ENCODE measurements at regions not wholly inside any gene's neighbourhood (a gene's known extent, or its start where the extent isn't known, plus 50 kb on each side); places are given as distances from the start of the nearest gene placed in this dataset.
A peak's percentile ranks its signal among the peaks of the same experiment; 100 is the strongest.

DNA sequence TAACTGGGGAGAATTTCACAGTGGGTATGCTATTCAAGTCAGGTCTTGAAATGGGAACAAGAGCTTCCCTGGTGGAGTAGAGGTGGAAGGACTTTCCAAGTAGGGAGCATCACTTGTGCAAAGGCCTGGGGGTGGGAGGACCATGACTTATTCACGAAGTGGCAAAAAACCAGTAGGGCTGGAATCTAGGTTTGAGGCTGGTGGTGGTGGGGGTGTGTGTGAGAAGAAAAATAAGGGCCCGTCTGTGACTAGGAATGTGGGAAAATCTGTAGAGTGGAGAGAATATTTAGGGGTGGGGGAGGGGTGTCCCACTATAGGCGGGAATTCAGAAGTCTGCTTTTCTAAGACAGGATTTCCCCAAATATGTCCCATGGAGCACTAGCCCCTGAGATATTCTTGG lies 271.9 kb upstream of the TBL1XR1 start (continued):
- no peak for TF ChIP-seq ZNF423 (CRISPR knock-in tag; IDR thresholded peaks at IDR 0.05)
- TF ChIP-seq, protein P1, sequence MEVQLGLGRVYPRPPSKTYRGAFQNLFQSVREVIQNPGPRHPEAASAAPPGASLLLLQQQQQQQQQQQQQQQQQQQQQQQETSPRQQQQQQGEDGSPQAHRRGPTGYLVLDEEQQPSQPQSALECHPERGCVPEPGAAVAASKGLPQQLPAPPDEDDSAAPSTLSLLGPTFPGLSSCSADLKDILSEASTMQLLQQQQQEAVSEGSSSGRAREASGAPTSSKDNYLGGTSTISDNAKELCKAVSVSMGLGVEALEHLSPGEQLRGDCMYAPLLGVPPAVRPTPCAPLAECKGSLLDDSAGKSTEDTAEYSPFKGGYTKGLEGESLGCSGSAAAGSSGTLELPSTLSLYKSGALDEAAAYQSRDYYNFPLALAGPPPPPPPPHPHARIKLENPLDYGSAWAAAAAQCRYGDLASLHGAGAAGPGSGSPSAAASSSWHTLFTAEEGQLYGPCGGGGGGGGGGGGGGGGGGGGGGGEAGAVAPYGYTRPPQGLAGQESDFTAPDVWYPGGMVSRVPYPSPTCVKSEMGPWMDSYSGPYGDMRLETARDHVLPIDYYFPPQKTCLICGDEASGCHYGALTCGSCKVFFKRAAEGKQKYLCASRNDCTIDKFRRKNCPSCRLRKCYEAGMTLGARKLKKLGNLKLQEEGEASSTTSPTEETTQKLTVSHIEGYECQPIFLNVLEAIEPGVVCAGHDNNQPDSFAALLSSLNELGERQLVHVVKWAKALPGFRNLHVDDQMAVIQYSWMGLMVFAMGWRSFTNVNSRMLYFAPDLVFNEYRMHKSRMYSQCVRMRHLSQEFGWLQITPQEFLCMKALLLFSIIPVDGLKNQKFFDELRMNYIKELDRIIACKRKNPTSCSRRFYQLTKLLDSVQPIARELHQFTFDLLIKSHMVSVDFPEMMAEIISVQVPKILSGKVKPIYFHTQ (CRISPR knock-in tag; IDR thresholded peaks at IDR 0.05) = no peak
- no peak for TF ChIP-seq CREM (CRISPR knock-in tag; IDR thresholded peaks at IDR 0.05)

DNA sequence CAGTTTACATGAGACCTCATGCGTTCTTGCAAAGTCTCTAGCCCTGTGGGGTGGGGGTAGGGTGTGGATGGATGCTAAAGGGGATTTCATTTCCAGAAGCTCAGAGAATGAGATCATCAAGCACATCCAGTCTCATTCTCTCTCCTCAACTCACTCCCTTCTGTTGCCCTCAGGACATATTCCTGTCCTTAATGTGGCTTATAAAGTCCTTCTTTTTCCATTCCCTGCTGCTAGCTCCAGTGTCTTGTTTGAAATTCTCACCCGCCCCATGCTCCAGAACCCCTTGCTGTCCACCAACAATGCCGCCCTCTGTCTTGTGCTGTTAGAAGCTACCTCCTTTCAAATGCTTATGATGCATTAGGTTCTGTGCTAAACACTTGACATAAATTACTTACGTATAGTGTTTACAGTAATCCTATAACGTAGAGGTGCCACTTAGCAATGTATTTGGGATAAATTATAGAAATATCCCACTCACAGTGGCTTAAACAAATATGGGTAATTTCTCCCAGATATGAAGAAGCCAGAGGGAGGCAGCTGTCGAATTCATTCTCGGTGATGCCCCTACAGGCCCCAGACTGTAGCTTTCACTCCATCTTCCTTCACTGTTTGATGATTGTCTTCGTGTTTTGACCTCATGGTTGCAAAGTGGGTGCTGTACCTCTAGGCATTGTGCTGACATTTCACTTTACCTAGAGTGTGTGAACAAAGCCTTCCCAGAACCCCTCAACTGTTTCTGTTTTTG lies 273.1 kb upstream of the TBL1XR1 start:
- CTCF ChIA-PET = interaction anchor here (0.7 to 1.3 kb wide), 2 partner anchors 13 to 87 kb away, joined by 3 read pairs; no protein-coding TSS in a partner anchor

More for the DNA sequence above, 273.1 kb upstream of the TBL1XR1 start:
- DNase-seq (ENCODE audit: low spot score) = no peak
- POLR2A ChIA-PET = no interaction called here
- no peak overlapping the region for H3K27ac Mint-ChIP-seq
- H3K36me3 Mint-ChIP-seq = no peaks in the 10 kb centered on the region
- no peak for TF ChIP-seq TEAD1 (CRISPR knock-in tag; IDR thresholded peaks at IDR 0.05)
- no peak for TF ChIP-seq JUN (CRISPR knock-in tag; IDR thresholded peaks at IDR 0.05)
- TF ChIP-seq, protein P2, sequence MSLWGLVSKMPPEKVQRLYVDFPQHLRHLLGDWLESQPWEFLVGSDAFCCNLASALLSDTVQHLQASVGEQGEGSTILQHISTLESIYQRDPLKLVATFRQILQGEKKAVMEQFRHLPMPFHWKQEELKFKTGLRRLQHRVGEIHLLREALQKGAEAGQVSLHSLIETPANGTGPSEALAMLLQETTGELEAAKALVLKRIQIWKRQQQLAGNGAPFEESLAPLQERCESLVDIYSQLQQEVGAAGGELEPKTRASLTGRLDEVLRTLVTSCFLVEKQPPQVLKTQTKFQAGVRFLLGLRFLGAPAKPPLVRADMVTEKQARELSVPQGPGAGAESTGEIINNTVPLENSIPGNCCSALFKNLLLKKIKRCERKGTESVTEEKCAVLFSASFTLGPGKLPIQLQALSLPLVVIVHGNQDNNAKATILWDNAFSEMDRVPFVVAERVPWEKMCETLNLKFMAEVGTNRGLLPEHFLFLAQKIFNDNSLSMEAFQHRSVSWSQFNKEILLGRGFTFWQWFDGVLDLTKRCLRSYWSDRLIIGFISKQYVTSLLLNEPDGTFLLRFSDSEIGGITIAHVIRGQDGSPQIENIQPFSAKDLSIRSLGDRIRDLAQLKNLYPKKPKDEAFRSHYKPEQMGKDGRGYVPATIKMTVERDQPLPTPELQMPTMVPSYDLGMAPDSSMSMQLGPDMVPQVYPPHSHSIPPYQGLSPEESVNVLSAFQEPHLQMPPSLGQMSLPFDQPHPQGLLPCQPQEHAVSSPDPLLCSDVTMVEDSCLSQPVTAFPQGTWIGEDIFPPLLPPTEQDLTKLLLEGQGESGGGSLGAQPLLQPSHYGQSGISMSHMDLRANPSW (CRISPR knock-in tag; conservative IDR thresholded peaks at IDR 0.05; ENCODE audit: low read depth) = no peak
- TF ChIP-seq NFYB (CRISPR knock-in tag; conservative IDR thresholded peaks at IDR 0.05; ENCODE audit: low read depth) = no peak
- TF ChIP-seq, protein P3, sequence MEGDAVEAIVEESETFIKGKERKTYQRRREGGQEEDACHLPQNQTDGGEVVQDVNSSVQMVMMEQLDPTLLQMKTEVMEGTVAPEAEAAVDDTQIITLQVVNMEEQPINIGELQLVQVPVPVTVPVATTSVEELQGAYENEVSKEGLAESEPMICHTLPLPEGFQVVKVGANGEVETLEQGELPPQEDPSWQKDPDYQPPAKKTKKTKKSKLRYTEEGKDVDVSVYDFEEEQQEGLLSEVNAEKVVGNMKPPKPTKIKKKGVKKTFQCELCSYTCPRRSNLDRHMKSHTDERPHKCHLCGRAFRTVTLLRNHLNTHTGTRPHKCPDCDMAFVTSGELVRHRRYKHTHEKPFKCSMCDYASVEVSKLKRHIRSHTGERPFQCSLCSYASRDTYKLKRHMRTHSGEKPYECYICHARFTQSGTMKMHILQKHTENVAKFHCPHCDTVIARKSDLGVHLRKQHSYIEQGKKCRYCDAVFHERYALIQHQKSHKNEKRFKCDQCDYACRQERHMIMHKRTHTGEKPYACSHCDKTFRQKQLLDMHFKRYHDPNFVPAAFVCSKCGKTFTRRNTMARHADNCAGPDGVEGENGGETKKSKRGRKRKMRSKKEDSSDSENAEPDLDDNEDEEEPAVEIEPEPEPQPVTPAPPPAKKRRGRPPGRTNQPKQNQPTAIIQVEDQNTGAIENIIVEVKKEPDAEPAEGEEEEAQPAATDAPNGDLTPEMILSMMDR (IDR thresholded peaks at IDR 0.05) = no peak
- TF ChIP-seq NFATC4 (CRISPR knock-in tag; IDR thresholded peaks at IDR 0.05) = no peak
- TF ChIP-seq NR3C1 (CRISPR knock-in tag; conservative IDR thresholded peaks at IDR 0.05; ENCODE audit: low read depth) = no peak
- no peak for TF ChIP-seq IRF2 (CRISPR knock-in tag; IDR thresholded peaks at IDR 0.05; ENCODE audit: borderline replicate concordance, low read depth)
- TF ChIP-seq PRRX2 (CRISPR knock-in tag; IDR thresholded peaks at IDR 0.05) = no peak
- TF ChIP-seq FOXK1 (CRISPR knock-in tag; IDR thresholded peaks at IDR 0.05) = no peak
- TF ChIP-seq, protein P4, sequence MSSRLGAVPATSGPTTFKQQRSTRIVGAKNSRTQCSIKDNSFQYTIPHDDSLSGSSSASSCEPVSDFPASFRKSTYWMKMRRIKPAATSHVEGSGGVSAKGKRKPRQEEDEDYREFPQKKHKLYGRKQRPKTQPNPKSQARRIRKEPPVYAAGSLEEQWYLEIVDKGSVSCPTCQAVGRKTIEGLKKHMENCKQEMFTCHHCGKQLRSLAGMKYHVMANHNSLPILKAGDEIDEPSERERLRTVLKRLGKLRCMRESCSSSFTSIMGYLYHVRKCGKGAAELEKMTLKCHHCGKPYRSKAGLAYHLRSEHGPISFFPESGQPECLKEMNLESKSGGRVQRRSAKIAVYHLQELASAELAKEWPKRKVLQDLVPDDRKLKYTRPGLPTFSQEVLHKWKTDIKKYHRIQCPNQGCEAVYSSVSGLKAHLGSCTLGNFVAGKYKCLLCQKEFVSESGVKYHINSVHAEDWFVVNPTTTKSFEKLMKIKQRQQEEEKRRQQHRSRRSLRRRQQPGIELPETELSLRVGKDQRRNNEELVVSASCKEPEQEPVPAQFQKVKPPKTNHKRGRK (CRISPR knock-in tag; IDR thresholded peaks at IDR 0.05; ENCODE audit: borderline replicate concordance) = no peak
- no peaks in the 10 kb centered on the region for H3K27me3 Mint-ChIP-seq (ENCODE audit: low read depth)
- H3K4me3 Mint-ChIP-seq = no peak overlapping the region
- peak; percentile 60 for ATAC-seq
- peaks cover 7% of the 10 kb centered on the region for H3K9me3 Mint-ChIP-seq
- H3K4me1 Mint-ChIP-seq = peaks cover 9% of the 10 kb centered on the region
